Mesendoderm (in vitro differentiated cells): ENCODE measurements at regions not wholly inside any gene's neighbourhood (a gene's known extent, or its start where the extent isn't known, plus 50 kb on each side); places are given as distances from the start of the nearest gene placed in this dataset.
"Not testable (repeated sequence)": the region's sequence is repeated elsewhere in the genome, so short reads cannot be mapped to it uniquely, and the experiment has no call there.

Source experiments
- DNase-seq: peaks from one replicate; pipeline ENCODE4 v3.0.0; 2013
- H2AK5ac ChIP-seq: 2 replicates; pipeline ENCODE4 v1.6.1; 2013; ENCODE audit warnings: low read length, inconsistent platforms
- H2BK120ac ChIP-seq: 2 replicates; pipeline ENCODE4 v1.6.1; 2013; ENCODE audit warnings: low read depth, mild to moderate bottlenecking, low read length, moderate library complexity, mixed read lengths
- H2BK15ac ChIP-seq: replicated peaks from 2 replicates; pipeline ENCODE4 v1.6.1; 2013; ENCODE audit warnings: low read depth, mild to moderate bottlenecking, moderate library complexity
- H2BK5ac ChIP-seq: 2 replicates; pipeline ENCODE4 v1.6.1; 2013; ENCODE audit warnings: low read length, inconsistent platforms
- H3K18ac ChIP-seq: 2 replicates; pipeline ENCODE4 v1.6.1; 2013; ENCODE audit warnings: mild to moderate bottlenecking, low read length, mixed read lengths
- H3K23ac ChIP-seq: one replicate; pipeline ENCODE4 v1.6.1; 2013; ENCODE audit warnings: low read length
- H3K27ac ChIP-seq: 2 replicates; pipeline ENCODE4 v1.5.1; 2013; ENCODE audit warnings: low read depth, mild to moderate bottlenecking, inconsistent platforms, low read length, moderate library complexity
- H3K27me3 ChIP-seq: 2 replicates; pipeline ENCODE4 v1.6.1; 2013; ENCODE audit warnings: low read length, control low read depth, mild to moderate bottlenecking, inconsistent platforms; ENCODE audit not compliant: insufficient read depth, poor library complexity
- H3K36me3 ChIP-seq: 2 replicates; pipeline ENCODE4 v1.6.1; 2013; ENCODE audit warnings: low read length, inconsistent platforms; ENCODE audit not compliant: control insufficient read depth, insufficient read depth
- H3K4ac ChIP-seq: one replicate; pipeline ENCODE4 v1.6.1; 2013; ENCODE audit warnings: low read depth, mild to moderate bottlenecking, low read length, moderate library complexity
- H3K4me1 ChIP-seq: 2 replicates; pipeline ENCODE4 v1.6.1; 2013; ENCODE audit warnings: low read depth, low read length, inconsistent platforms; ENCODE audit not compliant: control insufficient read depth
- H3K4me2 ChIP-seq: 2 replicates; pipeline ENCODE4 v1.6.1; 2013; ENCODE audit warnings: low read length
- H3K4me3 ChIP-seq: 2 replicates; pipeline ENCODE4 v1.5.1; 2013; ENCODE audit warnings: mild to moderate bottlenecking, low read length
- H3K56ac ChIP-seq: one replicate; pipeline ENCODE4 v1.6.1; 2013; ENCODE audit warnings: low read length
- H3K79me1 ChIP-seq: 2 replicates; pipeline ENCODE4 v1.6.1; 2013; ENCODE audit warnings: low read length, inconsistent platforms
- H3K79me2 ChIP-seq: 2 replicates; pipeline ENCODE4 v1.6.1; 2013; ENCODE audit warnings: mild to moderate bottlenecking, low read length; ENCODE audit not compliant: control insufficient read depth, insufficient read depth
- H3K9ac ChIP-seq: 2 replicates; pipeline ENCODE4 v1.6.1; 2013; ENCODE audit warnings: low read length, inconsistent platforms
- H4K5ac ChIP-seq: one replicate; pipeline ENCODE4 v1.6.1; 2013; ENCODE audit warnings: low read length
- H4K8ac ChIP-seq: one replicate; pipeline ENCODE4 v1.6.1; 2013; ENCODE audit warnings: low read depth, mild to moderate bottlenecking, control low read depth, low read length, moderate library complexity
- WGBS: extraction: QIAGEN DNeasy Blood & Tissue Kit; methylation state at CpG from one replicate; pipeline ENCODE4 v1.1.7; 2013; ENCODE audit warnings: low lambda C conversion rate, missing lambda C conversion rate; ENCODE audit not compliant: insufficient coverage; ENCODE audit errors: extremely low coverage; 5-methylcytosine and 5-hydroxymethylcytosine counted together

- not testable (repeated sequence) for H3K18ac ChIP-seq, H3K9ac ChIP-seq, H4K8ac ChIP-seq, H4K5ac ChIP-seq, H3K79me1 ChIP-seq, H3K4me3 ChIP-seq, H3K36me3 ChIP-seq, H3K56ac ChIP-seq, H2AK5ac ChIP-seq, H3K4me2 ChIP-seq, H3K4ac ChIP-seq, H3K23ac ChIP-seq, H2BK120ac ChIP-seq, H3K27ac ChIP-seq, H2BK5ac ChIP-seq, H2BK15ac ChIP-seq, H3K4me1 ChIP-seq, H3K27me3 ChIP-seq, H3K79me2 ChIP-seq, DNase-seq
- no CpG with 5 or more reads among the region's 3 CpGs for WGBS
Observed at GRCh38 chr2:94764331-94764730, 106.9 kb upstream of the TEKT4 start.

GRCh38 chr2:94767336-94767735 lies 103.9 kb upstream of the TEKT4 start:
- Histone ChIP-seq H3K4ac (no peak overlapping the region), H3K18ac (no peak overlapping the region), H3K9ac (no peak overlapping the region), H3K79me1 (no peaks in the 10 kb centered on the region), H4K5ac (no peak overlapping the region), H3K4me2 (no peak overlapping the region), H2BK120ac (no peak overlapping the region), H3K56ac (no peak overlapping the region), H3K4me1 (no peaks in the 10 kb centered on the region), H3K36me3 (no peaks in the 10 kb centered on the region), H2BK5ac (no peak overlapping the region), H3K4me3 (no peak overlapping the region), H2AK5ac (no peak overlapping the region), H4K8ac (no peak overlapping the region), H3K23ac (no peak overlapping the region), H3K27ac (no peak overlapping the region), H2BK15ac (no peak overlapping the region), H3K79me2 (no peaks in the 10 kb centered on the region), H3K27me3 (no peaks in the 10 kb centered on the region)
- WGBS = no CpG with 5 or more reads among the region's 3 CpGs
- DNase-seq = no peak

GRCh38 chr2:94769733-94770132 lies 101.5 kb upstream of the TEKT4 start:
- H3K56ac ChIP-seq = no peak overlapping the region
- no CpG with 5 or more reads among the region's 3 CpGs for WGBS
- H3K27me3 ChIP-seq = no peaks in the 10 kb centered on the region
- DNase-seq = no peak
- no peak overlapping the region for H3K27ac ChIP-seq
- no peaks in the 10 kb centered on the region for H3K4me1 ChIP-seq
- H3K79me2 ChIP-seq = no peaks in the 10 kb centered on the region
- H2BK120ac ChIP-seq = no peak overlapping the region
- H3K9ac ChIP-seq = no peak overlapping the region
- no peak overlapping the region for H3K23ac ChIP-seq
- H4K5ac ChIP-seq = no peak overlapping the region
- no peaks in the 10 kb centered on the region for H3K36me3 ChIP-seq
- no peak overlapping the region for H3K4me2 ChIP-seq
- H3K18ac ChIP-seq = no peak overlapping the region
- H2AK5ac ChIP-seq = no peak overlapping the region
- H4K8ac ChIP-seq = no peak overlapping the region
- H3K4ac ChIP-seq = no peak overlapping the region
- H2BK5ac ChIP-seq = no peak overlapping the region
- no peak overlapping the region for H3K4me3 ChIP-seq
- H2BK15ac ChIP-seq = no peak overlapping the region
- H3K79me1 ChIP-seq = no peaks in the 10 kb centered on the region

GRCh38 chr2:94774851-94775250 lies 96.4 kb upstream of the TEKT4 start:
- no peaks in the 10 kb centered on the region for H3K36me3 ChIP-seq
- H2BK15ac ChIP-seq = no peak overlapping the region
- H4K5ac ChIP-seq = no peak overlapping the region
- H3K9ac ChIP-seq = no peak overlapping the region
- no peak overlapping the region for H2BK5ac ChIP-seq
- H3K18ac ChIP-seq = no peak overlapping the region
- DNase-seq = no peak
- H3K4ac ChIP-seq = no peak overlapping the region
- H2BK120ac ChIP-seq = no peak overlapping the region
- H3K23ac ChIP-seq = no peak overlapping the region
- H3K56ac ChIP-seq = no peak overlapping the region
- H3K27ac ChIP-seq = no peak overlapping the region
- no peaks in the 10 kb centered on the region for H3K4me1 ChIP-seq
- no peaks in the 10 kb centered on the region for H3K79me1 ChIP-seq
- no peak overlapping the region for H3K4me2 ChIP-seq
- no peak overlapping the region for H4K8ac ChIP-seq
- H2AK5ac ChIP-seq = no peak overlapping the region
- H3K79me2 ChIP-seq = no peaks in the 10 kb centered on the region
- H3K4me3 ChIP-seq = no peak overlapping the region
- no peaks in the 10 kb centered on the region for H3K27me3 ChIP-seq

- Histone ChIP-seq H3K27ac (no peak overlapping the region), H4K5ac (no peak overlapping the region), H4K8ac (no peak overlapping the region), H3K18ac (no peak overlapping the region), H3K9ac (no peak overlapping the region), H3K4me1 (no peaks in the 10 kb centered on the region), H3K36me3 (no peaks in the 10 kb centered on the region), H2BK15ac (no peak overlapping the region), H3K4me2 (no peak overlapping the region), H3K56ac (no peak overlapping the region), H3K79me2 (no peaks in the 10 kb centered on the region), H3K79me1 (no peaks in the 10 kb centered on the region), H2AK5ac (no peak overlapping the region), H2BK5ac (no peak overlapping the region), H2BK120ac (no peak overlapping the region), H3K23ac (no peak overlapping the region), H3K4me3 (no peak overlapping the region), H3K27me3 (no peaks in the 10 kb centered on the region), H3K4ac (no peak overlapping the region)
- no CpG with 5 or more reads among the region's 2 CpGs for WGBS
- no peak for DNase-seq
Observed at GRCh38 chr2:94776036-94776435, 95.2 kb upstream of the TEKT4 start.

- not testable (repeated sequence) for H3K18ac ChIP-seq, H3K4me3 ChIP-seq, DNase-seq, H3K79me2 ChIP-seq, H3K27ac ChIP-seq, H3K79me1 ChIP-seq, H3K4me2 ChIP-seq, H2BK15ac ChIP-seq, H3K4ac ChIP-seq, H4K5ac ChIP-seq, H2BK120ac ChIP-seq, H3K23ac ChIP-seq, H3K4me1 ChIP-seq, H3K9ac ChIP-seq, H3K56ac ChIP-seq, H2AK5ac ChIP-seq, H2BK5ac ChIP-seq, H3K36me3 ChIP-seq, H3K27me3 ChIP-seq, H4K8ac ChIP-seq
- WGBS = no CpG with 5 or more reads among the region's 3 CpGs
Observed at GRCh38 chr2:94785105-94785504, 86.1 kb upstream of the TEKT4 start.
